K562 (cell line): ENCODE measurements at regions not wholly inside any gene's neighbourhood (a gene's known extent, or its start where the extent isn't known, plus 50 kb on each side); places are given as distances from the start of the nearest gene placed in this dataset.

Experiments used
- TAL1 ChIP-seq: fragments of 450-650 bp; IDR thresholded peaks from 2 replicates; pipeline ENCODE4 v1.6.1; 2016; ENCODE audit warnings: mild to moderate bottlenecking
- ZNF324 ChIP-seq: fragments of 250-450 bp; sonication (Bioruptor Pico); IDR thresholded peaks from 2 replicates; pipeline ENCODE4 v1.4.0; 2020; ENCODE audit warnings: mild to moderate bottlenecking
- TF ChIP-seq, protein P1 (sequence below): fragments of 250-450 bp; sonication (Bioruptor Pico); IDR thresholded peaks from 2 replicates; pipeline ENCODE4 v1.4.0; 2020
- TF ChIP-seq, protein P2 (sequence below), 2 experiments: fragments of 450-650 bp in 1 of 2; sonication (generic) in 1 of 2; formaldehyde crosslinking in 1 of 2; IDR thresholded peaks; 2 replicates each; pipeline versions ENCODE4 v1.7.1 to v1.9.0; 2016 to 2022; ENCODE audit warnings: inconsistent platforms in 1 of 2, mild to moderate bottlenecking in 1 of 2, missing genetic modification reagents in 1 of 2

DNA sequence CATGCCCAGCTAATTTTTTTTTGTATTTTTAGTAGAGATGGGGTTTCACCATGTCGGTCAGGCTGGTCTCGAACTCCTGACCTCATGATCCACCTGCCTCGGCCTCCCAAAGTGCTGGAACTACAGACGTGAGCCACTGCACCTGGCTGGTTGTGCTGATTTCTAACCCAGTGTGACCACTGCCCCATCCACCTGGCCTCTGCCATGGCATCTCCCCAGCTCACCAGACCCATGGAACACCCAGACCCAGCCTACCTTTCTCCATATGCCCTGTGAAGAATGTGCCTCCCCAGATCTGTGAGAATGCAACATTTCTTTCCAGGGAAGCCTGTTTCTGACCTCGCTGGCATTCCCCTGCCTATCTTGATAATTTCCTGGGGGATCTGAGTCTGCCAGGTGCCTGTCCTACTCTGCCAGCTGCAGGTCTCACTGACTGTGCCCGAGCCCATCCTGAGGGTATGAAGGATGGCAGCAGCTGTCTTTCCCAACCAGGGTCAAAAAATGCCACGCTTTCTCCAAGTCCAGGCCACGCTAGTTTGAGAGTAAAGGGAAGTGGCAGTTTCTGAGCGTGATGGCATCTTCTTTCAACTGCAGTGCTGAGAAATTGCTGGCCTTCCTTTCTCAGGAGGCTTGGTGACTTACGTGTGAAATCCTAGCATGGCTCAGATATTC, 324.4 kb upstream of the ZNF32 start (continued):
- TF ChIP-seq TAL1 (no peak), ZNF324 (CRISPR knock-in tag) (no peak)
- TF ChIP-seq, protein P1, sequence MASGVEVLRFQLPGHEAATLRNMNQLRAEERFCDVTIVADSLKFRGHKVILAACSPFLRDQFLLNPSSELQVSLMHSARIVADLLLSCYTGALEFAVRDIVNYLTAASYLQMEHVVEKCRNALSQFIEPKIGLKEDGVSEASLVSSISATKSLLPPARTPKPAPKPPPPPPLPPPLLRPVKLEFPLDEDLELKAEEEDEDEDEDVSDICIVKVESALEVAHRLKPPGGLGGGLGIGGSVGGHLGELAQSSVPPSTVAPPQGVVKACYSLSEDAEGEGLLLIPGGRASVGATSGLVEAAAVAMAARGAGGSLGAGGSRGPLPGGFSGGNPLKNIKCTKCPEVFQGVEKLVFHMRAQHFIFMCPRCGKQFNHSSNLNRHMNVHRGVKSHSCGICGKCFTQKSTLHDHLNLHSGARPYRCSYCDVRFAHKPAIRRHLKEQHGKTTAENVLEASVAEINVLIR (CRISPR knock-in tag), result no peak
- TF ChIP-seq, protein P2, sequence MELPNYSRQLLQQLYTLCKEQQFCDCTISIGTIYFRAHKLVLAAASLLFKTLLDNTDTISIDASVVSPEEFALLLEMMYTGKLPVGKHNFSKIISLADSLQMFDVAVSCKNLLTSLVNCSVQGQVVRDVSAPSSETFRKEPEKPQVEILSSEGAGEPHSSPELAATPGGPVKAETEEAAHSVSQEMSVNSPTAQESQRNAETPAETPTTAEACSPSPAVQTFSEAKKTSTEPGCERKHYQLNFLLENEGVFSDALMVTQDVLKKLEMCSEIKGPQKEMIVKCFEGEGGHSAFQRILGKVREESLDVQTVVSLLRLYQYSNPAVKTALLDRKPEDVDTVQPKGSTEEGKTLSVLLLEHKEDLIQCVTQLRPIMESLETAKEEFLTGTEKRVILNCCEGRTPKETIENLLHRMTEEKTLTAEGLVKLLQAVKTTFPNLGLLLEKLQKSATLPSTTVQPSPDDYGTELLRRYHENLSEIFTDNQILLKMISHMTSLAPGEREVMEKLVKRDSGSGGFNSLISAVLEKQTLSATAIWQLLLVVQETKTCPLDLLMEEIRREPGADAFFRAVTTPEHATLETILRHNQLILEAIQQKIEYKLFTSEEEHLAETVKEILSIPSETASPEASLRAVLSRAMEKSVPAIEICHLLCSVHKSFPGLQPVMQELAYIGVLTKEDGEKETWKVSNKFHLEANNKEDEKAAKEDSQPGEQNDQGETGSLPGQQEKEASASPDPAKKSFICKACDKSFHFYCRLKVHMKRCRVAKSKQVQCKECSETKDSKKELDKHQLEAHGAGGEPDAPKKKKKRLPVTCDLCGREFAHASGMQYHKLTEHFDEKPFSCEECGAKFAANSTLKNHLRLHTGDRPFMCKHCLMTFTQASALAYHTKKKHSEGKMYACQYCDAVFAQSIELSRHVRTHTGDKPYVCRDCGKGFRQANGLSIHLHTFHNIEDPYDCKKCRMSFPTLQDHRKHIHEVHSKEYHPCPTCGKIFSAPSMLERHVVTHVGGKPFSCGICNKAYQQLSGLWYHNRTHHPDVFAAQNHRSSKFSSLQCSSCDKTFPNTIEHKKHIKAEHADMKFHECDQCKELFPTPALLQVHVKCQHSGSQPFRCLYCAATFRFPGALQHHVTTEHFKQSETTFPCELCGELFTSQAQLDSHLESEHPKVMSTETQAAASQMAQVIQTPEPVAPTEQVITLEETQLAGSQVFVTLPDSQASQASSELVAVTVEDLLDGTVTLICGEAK (IDR thresholded peaks at IDR 0.05), result no peak
- TF ChIP-seq, protein P2 (CRISPR knock-in tag; IDR thresholded peaks at IDR 0.05), result no peak
